ENCODE measurements at regions not wholly inside any gene's neighbourhood (a gene's known extent, or its start where the extent isn't known, plus 50 kb on each side); places are given as distances from the start of the nearest gene placed in this dataset.

GRCh38 chr1:217315346-217315745 is 315.5 kb downstream of the GPATCH2 start:
- FAIRE-seq (no peak), DNase-seq (ENCODE audit: insufficient read length, low spot score) (no peak)

- FAIRE-seq (no peak), DNase-seq (ENCODE audit: insufficient read length, low spot score) (no peak)
Measured at GRCh38 chr1:217313096-217313495, 317.8 kb downstream of the GPATCH2 start.

- DNase-seq (ENCODE audit: insufficient read length, low spot score) (no peak), FAIRE-seq (no peak)
Measured at GRCh38 chr1:217311766-217312165, 319.1 kb downstream of the GPATCH2 start.

- no peak for FAIRE-seq
- DNase-seq (ENCODE audit: insufficient read length, low spot score), result no peak
Measured at GRCh38 chr1:217311269-217311668, 319.6 kb downstream of the GPATCH2 start.

GRCh38 chr1:217281332-217281731 is 349.6 kb downstream of the GPATCH2 start:
- no peak for FAIRE-seq

GRCh38 chr1:217275655-217276398 is 355.1 kb downstream of the GPATCH2 start:
- FAIRE-seq (no peak), DNase-seq (ENCODE audit: insufficient read length, low spot score) (peak; percentile 4)

More at GRCh38 chr1:217281332-217281731, 349.6 kb downstream of the GPATCH2 start:
- DNase-seq (ENCODE audit: insufficient read length, low spot score), result no peak

GRCh38 chr1:217274927-217275654 is 355.8 kb downstream of the GPATCH2 start:
- DNase-seq (ENCODE audit: insufficient read length, low spot score) (peak; percentile 11), FAIRE-seq (no peak)

- FAIRE-seq (no peak), DNase-seq (ENCODE audit: insufficient read length, low spot score) (no peak)
Measured at GRCh38 chr1:217274416-217274815, 356.5 kb downstream of the GPATCH2 start.

GRCh38 chr1:217273866-217274265 is 357.0 kb downstream of the GPATCH2 start:
- DNase-seq (ENCODE audit: insufficient read length, low spot score) (no peak), FAIRE-seq (no peak)

GRCh38 chr1:217272385-217272784 is 358.5 kb downstream of the GPATCH2 start:
- FAIRE-seq, result no peak
- no peak for DNase-seq (ENCODE audit: insufficient read length, low spot score)

- DNase-seq (ENCODE audit: insufficient read length, low spot score) (no peak), FAIRE-seq (no peak)
Measured at GRCh38 chr1:217270101-217270500, 360.8 kb downstream of the GPATCH2 start.

GRCh38 chr1:217268058-217268457 is 362.8 kb downstream of the GPATCH2 start:
- DNase-seq (ENCODE audit: insufficient read length, low spot score) (no peak), FAIRE-seq (no peak)

GRCh38 chr1:217261636-217262035 is 369.3 kb downstream of the GPATCH2 start:
- no peak for FAIRE-seq
- DNase-seq (ENCODE audit: insufficient read length, low spot score), result no peak

- FAIRE-seq, result no peak
- DNase-seq (ENCODE audit: insufficient read length, low spot score), result no peak
Measured at GRCh38 chr1:217260676-217261075, 370.2 kb downstream of the GPATCH2 start.

- no peak for FAIRE-seq
- no peak for DNase-seq (ENCODE audit: insufficient read length, low spot score)
Measured at GRCh38 chr1:217253985-217254384, 376.9 kb downstream of the GPATCH2 start.

- DNase-seq (ENCODE audit: insufficient read length, low spot score) (no peak), FAIRE-seq (no peak)
Measured at GRCh38 chr1:217253351-217253750, 377.5 kb downstream of the GPATCH2 start.

- no peak for FAIRE-seq
- no peak for DNase-seq (ENCODE audit: insufficient read length, low spot score)
Measured at GRCh38 chr1:217251121-217251520, 379.8 kb downstream of the GPATCH2 start.

- FAIRE-seq, result no peak
- DNase-seq (ENCODE audit: insufficient read length, low spot score), result no peak
Measured at GRCh38 chr1:217249857-217250256, 381.0 kb downstream of the GPATCH2 start.

GRCh38 chr1:217244971-217245370 is 385.9 kb downstream of the GPATCH2 start:
- no peak for DNase-seq (ENCODE audit: insufficient read length, low spot score)
- FAIRE-seq, result no peak

- FAIRE-seq (no peak), DNase-seq (ENCODE audit: insufficient read length, low spot score) (no peak)
Measured at GRCh38 chr1:217240656-217241055, 390.2 kb downstream of the GPATCH2 start.

GRCh38 chr1:217238945-217239344 is 391.9 kb downstream of the GPATCH2 start:
- DNase-seq (ENCODE audit: insufficient read length, low spot score) (no peak), FAIRE-seq (no peak)

GRCh38 chr1:217230412-217230811 is 400.5 kb downstream of the GPATCH2 start:
- FAIRE-seq (no peak), DNase-seq (ENCODE audit: insufficient read length, low spot score) (no peak)

Data from HTR-8/SVneo (cell line).